ENCODE measurements at regions not wholly inside any gene's neighbourhood (a gene's known extent, or its start where the extent isn't known, plus 50 kb on each side); places are given as distances from the start of the nearest gene placed in this dataset.

GRCh38 chr13:80618781-80619180, 277.9 kb upstream of the SPRY2 start:
- no peaks in the 10 kb centered on the region for H3K36me3 Mint-ChIP-seq
- no peak for ATAC-seq
- no peak overlapping the region for H3K27ac Mint-ChIP-seq
- H3K9me3 Mint-ChIP-seq: no peaks in the 10 kb centered on the region
- H3K4me3 Mint-ChIP-seq: no peak overlapping the region
- H3K4me1 Mint-ChIP-seq: no peaks in the 10 kb centered on the region
- no peaks in the 10 kb centered on the region for H3K27me3 Mint-ChIP-seq

- H3K27me3 Mint-ChIP-seq: no peaks in the 10 kb centered on the region
- H3K27ac Mint-ChIP-seq: no peak overlapping the region
- no peaks in the 10 kb centered on the region for H3K9me3 Mint-ChIP-seq
- H3K4me3 Mint-ChIP-seq: no peak overlapping the region
- ATAC-seq: no peak
- H3K4me1 Mint-ChIP-seq: no peaks in the 10 kb centered on the region
- H3K36me3 Mint-ChIP-seq: no peaks in the 10 kb centered on the region
Observed at GRCh38 chr13:80612804-80613203, 271.9 kb upstream of the SPRY2 start.

- H3K36me3 Mint-ChIP-seq: no peaks in the 10 kb centered on the region
- no peak overlapping the region for H3K27ac Mint-ChIP-seq
- H3K4me1 Mint-ChIP-seq: no peaks in the 10 kb centered on the region
- H3K9me3 Mint-ChIP-seq: no peaks in the 10 kb centered on the region
- no peak for ATAC-seq
- H3K27me3 Mint-ChIP-seq: no peaks in the 10 kb centered on the region
- H3K4me3 Mint-ChIP-seq: no peak overlapping the region
Observed at GRCh38 chr13:80611310-80611709, 270.4 kb upstream of the SPRY2 start.

GRCh38 chr13:80605716-80606115, 264.8 kb upstream of the SPRY2 start:
- H3K27me3 Mint-ChIP-seq: no peaks in the 10 kb centered on the region
- no peaks in the 10 kb centered on the region for H3K4me1 Mint-ChIP-seq
- no peaks in the 10 kb centered on the region for H3K9me3 Mint-ChIP-seq

GRCh38 chr13:80605011-80605410, 264.1 kb upstream of the SPRY2 start:
- Mint-ChIP-seq H3K4me3 (no peak overlapping the region), H3K27ac (no peak overlapping the region), H3K27me3 (no peaks in the 10 kb centered on the region), H3K36me3 (no peaks in the 10 kb centered on the region), H3K9me3 (no peaks in the 10 kb centered on the region), H3K4me1 (no peaks in the 10 kb centered on the region)
- no peak for ATAC-seq

More at GRCh38 chr13:80605716-80606115, 264.8 kb upstream of the SPRY2 start:
- Mint-ChIP-seq H3K27ac (no peak overlapping the region), H3K36me3 (no peaks in the 10 kb centered on the region), H3K4me3 (no peak overlapping the region)
- ATAC-seq: no peak

- Mint-ChIP-seq H3K36me3 (no peaks in the 10 kb centered on the region), H3K4me3 (no peak overlapping the region), H3K27me3 (no peaks in the 10 kb centered on the region), H3K4me1 (no peaks in the 10 kb centered on the region), H3K27ac (no peak overlapping the region), H3K9me3 (no peaks in the 10 kb centered on the region)
- ATAC-seq: no peak
Observed at GRCh38 chr13:80604098-80604497, 263.2 kb upstream of the SPRY2 start.

GRCh38 chr13:80603351-80603750, 262.4 kb upstream of the SPRY2 start:
- ATAC-seq: no peak
- Mint-ChIP-seq H3K4me3 (no peak overlapping the region), H3K27me3 (no peaks in the 10 kb centered on the region), H3K36me3 (no peaks in the 10 kb centered on the region), H3K27ac (no peak overlapping the region), H3K4me1 (no peaks in the 10 kb centered on the region), H3K9me3 (no peaks in the 10 kb centered on the region)

GRCh38 chr13:80599765-80600164, 258.8 kb upstream of the SPRY2 start:
- peaks cover 2% of the 10 kb centered on the region for H3K9me3 Mint-ChIP-seq
- H3K4me3 Mint-ChIP-seq: no peak overlapping the region
- no peaks in the 10 kb centered on the region for H3K36me3 Mint-ChIP-seq
- H3K27ac Mint-ChIP-seq: no peak overlapping the region
- H3K4me1 Mint-ChIP-seq: no peaks in the 10 kb centered on the region
- ATAC-seq: no peak
- H3K27me3 Mint-ChIP-seq: no peaks in the 10 kb centered on the region

- Mint-ChIP-seq H3K27ac (no peak overlapping the region), H3K27me3 (no peaks in the 10 kb centered on the region), H3K4me1 (no peaks in the 10 kb centered on the region), H3K9me3 (peaks cover 2% of the 10 kb centered on the region), H3K4me3 (no peak overlapping the region), H3K36me3 (no peaks in the 10 kb centered on the region)
- ATAC-seq: no peak
Observed at GRCh38 chr13:80598189-80598588, 257.3 kb upstream of the SPRY2 start.

GRCh38 chr13:80591976-80592740, 251.2 kb upstream of the SPRY2 start:
- ATAC-seq: no peak
- no peak overlapping the region for H3K4me3 Mint-ChIP-seq
- H3K36me3 Mint-ChIP-seq: no peaks in the 10 kb centered on the region
- H3K27me3 Mint-ChIP-seq: no peaks in the 10 kb centered on the region
- H3K9me3 Mint-ChIP-seq: peaks cover 1% of the 10 kb centered on the region
- H3K4me1 Mint-ChIP-seq: no peaks in the 10 kb centered on the region
- no peak overlapping the region for H3K27ac Mint-ChIP-seq

GRCh38 chr13:80590551-80590950, 249.6 kb upstream of the SPRY2 start:
- Mint-ChIP-seq H3K36me3 (no peaks in the 10 kb centered on the region), H3K27ac (no peak overlapping the region), H3K4me3 (no peak overlapping the region), H3K9me3 (peaks cover 4% of the 10 kb centered on the region), H3K4me1 (no peaks in the 10 kb centered on the region), H3K27me3 (no peaks in the 10 kb centered on the region)
- no peak for ATAC-seq

GRCh38 chr13:80586356-80586755, 245.4 kb upstream of the SPRY2 start:
- Mint-ChIP-seq H3K36me3 (no peaks in the 10 kb centered on the region), H3K27ac (no peak overlapping the region), H3K4me1 (no peaks in the 10 kb centered on the region), H3K27me3 (no peaks in the 10 kb centered on the region), H3K4me3 (no peak overlapping the region), H3K9me3 (peaks cover 9% of the 10 kb centered on the region)
- ATAC-seq: no peak

GRCh38 chr13:80585531-80585930, 244.6 kb upstream of the SPRY2 start:
- no peak overlapping the region for H3K4me3 Mint-ChIP-seq
- H3K9me3 Mint-ChIP-seq: peaks cover 13% of the 10 kb centered on the region
- no peaks in the 10 kb centered on the region for H3K27me3 Mint-ChIP-seq
- no peak overlapping the region for H3K27ac Mint-ChIP-seq
- ATAC-seq: no peak
- no peaks in the 10 kb centered on the region for H3K36me3 Mint-ChIP-seq
- H3K4me1 Mint-ChIP-seq: no peaks in the 10 kb centered on the region

- H3K27me3 Mint-ChIP-seq: no peaks in the 10 kb centered on the region
Observed at GRCh38 chr13:80584785-80585184, 243.9 kb upstream of the SPRY2 start.

GRCh38 chr13:80584306-80584705, 243.4 kb upstream of the SPRY2 start:
- Mint-ChIP-seq H3K27ac (no peak overlapping the region), H3K4me3 (no peak overlapping the region), H3K9me3 (peaks cover 14% of the 10 kb centered on the region), H3K36me3 (no peaks in the 10 kb centered on the region), H3K27me3 (no peaks in the 10 kb centered on the region), H3K4me1 (no peaks in the 10 kb centered on the region)
- ATAC-seq: no peak

More at GRCh38 chr13:80584785-80585184, 243.9 kb upstream of the SPRY2 start:
- H3K27ac Mint-ChIP-seq: no peak overlapping the region
- ATAC-seq: no peak
- no peaks in the 10 kb centered on the region for H3K36me3 Mint-ChIP-seq
- no peak overlapping the region for H3K4me3 Mint-ChIP-seq
- no peaks in the 10 kb centered on the region for H3K4me1 Mint-ChIP-seq
- H3K9me3 Mint-ChIP-seq: peaks cover 14% of the 10 kb centered on the region

- H3K36me3 Mint-ChIP-seq: no peaks in the 10 kb centered on the region
- H3K27me3 Mint-ChIP-seq: no peaks in the 10 kb centered on the region
- no peak overlapping the region for H3K27ac Mint-ChIP-seq
- no peaks in the 10 kb centered on the region for H3K4me1 Mint-ChIP-seq
- peaks cover 9% of the 10 kb centered on the region for H3K9me3 Mint-ChIP-seq
- ATAC-seq: no peak
- H3K4me3 Mint-ChIP-seq: no peak overlapping the region
Observed at GRCh38 chr13:80577926-80578670, 237.2 kb upstream of the SPRY2 start.
